ENCODE measurements at regions not wholly inside any gene's neighbourhood (a gene's known extent, or its start where the extent isn't known, plus 50 kb on each side); places are given as distances from the start of the nearest gene placed in this dataset.

- no peak for TF ChIP-seq CTCF (IDR thresholded peaks at IDR 0.05)
- Histone ChIP-seq H3K27ac (no peak overlapping the region), H3K9me3 (no peaks in the 10 kb centered on the region)
Observed at GRCh38 chr2:128794285-128794684, 475.6 kb upstream of the HS6ST1 start.

GRCh38 chr2:128796321-128796720 is 477.7 kb upstream of the HS6ST1 start:
- Histone ChIP-seq H3K4me1 (ENCODE audit: control insufficient read depth in 1 of 2, insufficient read depth in 1 of 2, low read depth in 1 of 2, low read length in 1 of 2) (no peaks in the 10 kb centered on the region), H3K9me3 (no peaks in the 10 kb centered on the region), H3K4me3 (ENCODE audit: low read depth in 1 of 2, low read length in 1 of 2) (no peak overlapping the region), H3K27ac (no peak overlapping the region), H3K36me3 (no peaks in the 10 kb centered on the region), H3K27me3 (no peaks in the 10 kb centered on the region)
- no peak for TF ChIP-seq CTCF (IDR thresholded peaks at IDR 0.05)

More at GRCh38 chr2:128794285-128794684, 475.6 kb upstream of the HS6ST1 start:
- Histone ChIP-seq H3K27me3 (no peaks in the 10 kb centered on the region), H3K36me3 (no peaks in the 10 kb centered on the region), H3K4me3 (ENCODE audit: low read depth in 1 of 2, low read length in 1 of 2) (no peak overlapping the region), H3K4me1 (ENCODE audit: control insufficient read depth in 1 of 2, insufficient read depth in 1 of 2, low read depth in 1 of 2, low read length in 1 of 2) (no peaks in the 10 kb centered on the region)

GRCh38 chr2:128797092-128797491 is 478.4 kb upstream of the HS6ST1 start:
- TF ChIP-seq CTCF (IDR thresholded peaks at IDR 0.05) = no peak
- Histone ChIP-seq H3K27ac (no peak overlapping the region), H3K36me3 (no peaks in the 10 kb centered on the region), H3K27me3 (no peaks in the 10 kb centered on the region), H3K4me3 (ENCODE audit: low read depth in 1 of 2, low read length in 1 of 2) (no peak overlapping the region), H3K4me1 (ENCODE audit: control insufficient read depth in 1 of 2, insufficient read depth in 1 of 2, low read depth in 1 of 2, low read length in 1 of 2) (no peaks in the 10 kb centered on the region), H3K9me3 (no peaks in the 10 kb centered on the region)

- H3K4me1 ChIP-seq (ENCODE audit: control insufficient read depth in 1 of 2, insufficient read depth in 1 of 2, low read depth in 1 of 2, low read length in 1 of 2) = no peaks in the 10 kb centered on the region
- TF ChIP-seq CTCF (IDR thresholded peaks at IDR 0.05) = no peak
Observed at GRCh38 chr2:128797533-128797932, 478.9 kb upstream of the HS6ST1 start.

GRCh38 chr2:128797937-128798336 is 479.3 kb upstream of the HS6ST1 start:
- Histone ChIP-seq H3K9me3 (no peaks in the 10 kb centered on the region), H3K4me3 (ENCODE audit: low read depth in 1 of 2, low read length in 1 of 2) (no peak overlapping the region), H3K27ac (no peak overlapping the region), H3K4me1 (ENCODE audit: control insufficient read depth in 1 of 2, insufficient read depth in 1 of 2, low read depth in 1 of 2, low read length in 1 of 2) (no peaks in the 10 kb centered on the region), H3K27me3 (no peaks in the 10 kb centered on the region), H3K36me3 (no peaks in the 10 kb centered on the region)
- no peak for TF ChIP-seq CTCF (IDR thresholded peaks at IDR 0.05)

More at GRCh38 chr2:128797533-128797932, 478.9 kb upstream of the HS6ST1 start:
- Histone ChIP-seq H3K36me3 (no peaks in the 10 kb centered on the region), H3K27ac (no peak overlapping the region), H3K4me3 (ENCODE audit: low read depth in 1 of 2, low read length in 1 of 2) (no peak overlapping the region), H3K9me3 (no peaks in the 10 kb centered on the region), H3K27me3 (no peaks in the 10 kb centered on the region)
